Activated naive CD4-positive, alpha-beta T cell treated with anti-CD3 and anti-CD28 coated beads, Interleukin-2, amount 10 ng/mL, durations not matched to agents 7 days and 5 days (primary cell): ENCODE measurements at regions not wholly inside any gene's neighbourhood (a gene's known extent, or its start where the extent isn't known, plus 50 kb on each side); places are given as distances from the start of the nearest gene placed in this dataset.
"Not testable (repeated sequence)": the region's sequence is repeated elsewhere in the genome, so short reads cannot be mapped to it uniquely, and the experiment has no call there.

Source experiments
- CTCF ChIA-PET: fragments of 350-600 bp; sonication (Branson Sonifier 250); formaldehyde crosslinking; loops from one replicate; lab custom pipeline; 2021; ENCODE audit warnings: antibody characterized with exemption; lab: Charles Lee
- DNase-seq: peaks from one replicate; pipeline ENCODE4 v3.0.0-alpha.2; 2020
- H3K27ac Mint-ChIP-seq: one replicate; pipeline ENCODE4 v1.8.0; 2021; ENCODE audit warnings: mild to moderate bottlenecking, moderate library complexity, mixed read lengths
- H3K27me3 Mint-ChIP-seq: one replicate; pipeline ENCODE4 v1.8.0; 2021; ENCODE audit warnings: mild to moderate bottlenecking, mixed read lengths
- H3K36me3 Mint-ChIP-seq: one replicate; pipeline ENCODE4 v1.8.0; 2021; ENCODE audit warnings: mixed read lengths
- H3K4me1 Mint-ChIP-seq: one replicate; pipeline ENCODE4 v1.8.0; 2021; ENCODE audit warnings: mixed read lengths
- H3K4me3 Mint-ChIP-seq: one replicate; pipeline ENCODE4 v1.8.0; 2021; ENCODE audit warnings: mild to moderate bottlenecking, moderate library complexity, mixed read lengths
- H3K9me3 Mint-ChIP-seq: one replicate; pipeline ENCODE4 v1.8.0; 2021; ENCODE audit warnings: mixed read lengths

- Mint-ChIP-seq H3K27me3 (no peaks in the 10 kb centered on the region), H3K4me1 (no peaks in the 10 kb centered on the region), H3K36me3 (no peaks in the 10 kb centered on the region), H3K9me3 (no peaks in the 10 kb centered on the region), H3K4me3 (no peak overlapping the region), H3K27ac (no peak overlapping the region)
- CTCF ChIA-PET: no interaction called here
- no peak for DNase-seq
Observed at GRCh38 chr18:22601481-22601880, 183.8 kb upstream of the CTAGE1 start.

GRCh38 chr18:22602456-22602855 is 184.7 kb upstream of the CTAGE1 start:
- not testable (repeated sequence) for H3K27ac Mint-ChIP-seq

DNA sequence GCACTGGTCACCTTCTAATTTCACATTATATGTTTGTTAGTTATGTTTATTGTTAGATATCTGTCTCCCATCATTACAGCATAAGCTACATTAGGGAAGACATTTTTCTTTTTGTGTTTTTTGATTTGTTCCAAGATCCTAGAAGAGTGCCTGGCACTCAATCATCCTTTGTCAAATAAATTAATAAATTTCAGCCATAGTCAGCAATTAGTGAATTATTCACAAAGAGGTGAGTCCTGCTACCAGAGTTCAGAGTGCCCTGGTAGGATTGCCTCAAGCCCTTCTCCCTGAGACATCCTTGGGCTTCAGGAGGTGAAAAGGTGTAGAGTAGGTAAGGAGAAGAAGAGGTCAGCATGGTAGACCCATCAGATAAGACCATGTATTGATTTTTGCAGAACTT is 186.2 kb upstream of the CTAGE1 start:
- Mint-ChIP-seq H3K4me3 (no peak overlapping the region), H3K27me3 (peaks cover 3% of the 10 kb centered on the region), H3K9me3 (no peaks in the 10 kb centered on the region), H3K36me3 (no peaks in the 10 kb centered on the region), H3K4me1 (no peaks in the 10 kb centered on the region), H3K27ac (no peak overlapping the region)
- no peak for DNase-seq
- CTCF ChIA-PET: no interaction called here

More at GRCh38 chr18:22602456-22602855, 184.7 kb upstream of the CTAGE1 start:
- H3K9me3 Mint-ChIP-seq, H3K4me1 Mint-ChIP-seq, H3K4me3 Mint-ChIP-seq, H3K27me3 Mint-ChIP-seq, H3K36me3 Mint-ChIP-seq, CTCF ChIA-PET, DNase-seq: not testable (repeated sequence)

DNA sequence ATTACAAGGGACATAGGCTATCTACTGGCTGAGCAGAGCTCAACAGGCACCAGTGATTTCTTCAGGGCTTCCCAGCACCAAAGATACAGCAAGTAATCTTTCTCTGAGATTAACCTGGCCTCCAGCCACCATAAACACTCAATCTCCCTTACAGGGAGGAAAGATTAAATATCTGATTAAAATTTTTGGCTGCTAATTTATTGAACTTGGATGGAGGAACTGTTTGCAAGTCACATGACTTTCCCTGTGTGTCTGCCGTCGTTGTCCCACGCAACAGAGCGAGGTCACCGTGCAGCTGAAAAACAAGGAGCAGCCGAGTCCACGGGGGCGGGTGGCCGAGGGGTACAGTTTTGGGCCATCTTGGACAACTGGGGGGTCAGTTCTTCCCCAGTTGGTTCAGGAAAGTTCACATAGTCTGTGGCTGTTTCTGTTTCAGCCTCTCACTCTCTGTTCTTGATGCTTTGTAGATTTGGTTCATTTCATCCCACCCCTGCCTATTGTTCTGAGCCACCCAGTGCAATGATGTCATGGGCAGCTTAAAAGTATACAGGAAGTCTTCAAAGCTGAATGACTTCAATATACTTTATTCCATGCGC is 186.8 kb upstream of the CTAGE1 start:
- H3K36me3 Mint-ChIP-seq: no peaks in the 10 kb centered on the region
- H3K4me3 Mint-ChIP-seq: no peak overlapping the region
- no peaks in the 10 kb centered on the region for H3K4me1 Mint-ChIP-seq
- no peak for DNase-seq
- H3K27me3 Mint-ChIP-seq: peaks cover 3% of the 10 kb centered on the region
- no peaks in the 10 kb centered on the region for H3K9me3 Mint-ChIP-seq
- CTCF ChIA-PET: no interaction called here
- H3K27ac Mint-ChIP-seq: no peak overlapping the region

- H3K36me3 Mint-ChIP-seq: no peaks in the 10 kb centered on the region
- CTCF ChIA-PET: no interaction called here
- no peak for DNase-seq
- no peak overlapping the region for H3K27ac Mint-ChIP-seq
- H3K9me3 Mint-ChIP-seq: no peaks in the 10 kb centered on the region
- no peak overlapping the region for H3K4me3 Mint-ChIP-seq
- no peaks in the 10 kb centered on the region for H3K4me1 Mint-ChIP-seq
- peaks cover 3% of the 10 kb centered on the region for H3K27me3 Mint-ChIP-seq
Observed at GRCh38 chr18:22604986-22605421, 187.3 kb upstream of the CTAGE1 start.

DNA sequence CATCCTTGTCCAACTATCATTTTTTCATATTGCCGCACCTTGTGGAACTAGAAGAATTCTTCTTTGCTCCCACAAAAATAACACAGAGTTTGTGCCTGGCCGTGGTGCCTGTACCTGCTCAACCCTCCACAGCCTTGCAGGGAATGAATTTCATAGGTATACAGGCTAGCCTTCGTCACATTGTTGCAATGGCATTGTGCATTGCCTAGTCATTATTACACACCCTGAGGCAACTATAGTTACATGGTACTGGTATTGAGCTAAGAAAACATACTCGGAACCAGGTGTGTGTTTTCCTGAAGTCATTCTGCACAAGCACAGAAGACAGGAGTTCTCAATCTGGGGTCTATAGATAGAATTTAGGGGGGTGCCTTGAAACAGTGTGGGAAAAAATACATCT is 188.0 kb upstream of the CTAGE1 start:
- Mint-ChIP-seq H3K4me3 (no peak overlapping the region), H3K4me1 (no peaks in the 10 kb centered on the region), H3K27ac (no peak overlapping the region), H3K27me3 (peaks cover 3% of the 10 kb centered on the region), H3K36me3 (no peaks in the 10 kb centered on the region), H3K9me3 (no peaks in the 10 kb centered on the region)
- CTCF ChIA-PET: no interaction called here
- DNase-seq: no peak

DNA sequence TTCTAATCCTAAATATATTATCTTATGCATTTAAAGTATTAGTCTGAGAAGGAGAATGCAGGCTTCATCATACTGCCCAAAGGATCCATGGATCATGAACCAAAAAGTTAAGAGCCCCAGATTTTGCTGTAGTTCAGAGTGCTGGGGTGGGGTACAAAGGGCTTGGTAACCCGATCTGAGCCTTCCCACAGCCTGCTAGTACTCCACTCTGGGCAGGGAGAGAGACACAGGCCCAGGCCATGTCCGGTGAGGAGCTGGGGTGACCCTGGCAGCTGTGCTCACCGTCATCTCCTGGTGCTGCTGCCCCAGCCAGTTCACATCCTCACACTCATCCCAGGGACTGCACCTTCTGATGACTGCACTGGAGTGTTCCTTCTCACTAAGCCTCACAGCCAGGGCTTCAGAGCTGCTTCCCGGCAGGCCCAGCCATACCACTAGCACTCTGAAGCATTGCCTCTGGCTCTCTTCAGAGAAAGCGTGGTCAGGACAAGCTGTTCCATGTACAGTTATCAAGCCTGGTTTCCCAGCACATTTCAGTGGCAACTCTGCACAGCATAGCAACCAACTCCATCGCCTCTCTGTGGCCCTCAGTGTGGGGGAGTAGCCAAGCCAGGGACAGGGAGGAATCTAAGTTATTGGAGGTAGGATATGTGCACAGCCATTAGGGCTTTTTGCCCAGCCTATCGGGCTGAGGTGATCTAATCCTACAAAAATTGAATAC is 189.0 kb upstream of the CTAGE1 start:
- peaks cover 3% of the 10 kb centered on the region for H3K27me3 Mint-ChIP-seq
- no peak overlapping the region for H3K4me3 Mint-ChIP-seq
- CTCF ChIA-PET: no interaction called here
- H3K27ac Mint-ChIP-seq: no peak overlapping the region
- no peaks in the 10 kb centered on the region for H3K36me3 Mint-ChIP-seq
- DNase-seq: no peak
- no peaks in the 10 kb centered on the region for H3K9me3 Mint-ChIP-seq
- H3K4me1 Mint-ChIP-seq: no peaks in the 10 kb centered on the region

GRCh38 chr18:22607284-22607635 is 189.5 kb upstream of the CTAGE1 start:
- no peak overlapping the region for H3K27ac Mint-ChIP-seq
- H3K36me3 Mint-ChIP-seq: no peaks in the 10 kb centered on the region
- DNase-seq: no peak
- peaks cover 3% of the 10 kb centered on the region for H3K27me3 Mint-ChIP-seq
- no peaks in the 10 kb centered on the region for H3K4me1 Mint-ChIP-seq
- CTCF ChIA-PET: no interaction called here
- H3K9me3 Mint-ChIP-seq: no peaks in the 10 kb centered on the region
- H3K4me3 Mint-ChIP-seq: no peak overlapping the region

DNA sequence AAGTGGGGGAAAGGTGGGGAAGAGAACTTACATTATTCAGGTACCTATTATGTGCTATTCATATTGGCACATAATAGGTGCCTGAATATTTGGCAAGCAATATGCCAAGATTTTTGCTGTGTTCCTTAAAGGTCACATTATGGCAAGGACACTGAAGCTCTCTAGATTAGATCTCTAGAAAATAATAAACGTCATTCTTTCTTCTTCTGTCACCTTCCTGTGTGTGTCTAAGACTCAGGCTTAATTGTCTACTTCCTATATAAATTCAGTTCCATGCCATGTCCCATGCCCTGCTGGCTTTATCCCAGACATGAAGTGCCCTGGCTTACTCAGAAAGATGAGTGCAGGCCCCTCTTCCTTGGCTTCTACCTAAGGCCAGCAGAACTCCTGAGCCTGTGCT is 191.1 kb upstream of the CTAGE1 start:
- H3K27ac Mint-ChIP-seq: no peak overlapping the region
- CTCF ChIA-PET: no interaction called here
- no peak overlapping the region for H3K4me3 Mint-ChIP-seq
- no peaks in the 10 kb centered on the region for H3K9me3 Mint-ChIP-seq
- no peaks in the 10 kb centered on the region for H3K4me1 Mint-ChIP-seq
- H3K36me3 Mint-ChIP-seq: no peaks in the 10 kb centered on the region
- H3K27me3 Mint-ChIP-seq: peaks cover 3% of the 10 kb centered on the region
- no peak for DNase-seq

DNA sequence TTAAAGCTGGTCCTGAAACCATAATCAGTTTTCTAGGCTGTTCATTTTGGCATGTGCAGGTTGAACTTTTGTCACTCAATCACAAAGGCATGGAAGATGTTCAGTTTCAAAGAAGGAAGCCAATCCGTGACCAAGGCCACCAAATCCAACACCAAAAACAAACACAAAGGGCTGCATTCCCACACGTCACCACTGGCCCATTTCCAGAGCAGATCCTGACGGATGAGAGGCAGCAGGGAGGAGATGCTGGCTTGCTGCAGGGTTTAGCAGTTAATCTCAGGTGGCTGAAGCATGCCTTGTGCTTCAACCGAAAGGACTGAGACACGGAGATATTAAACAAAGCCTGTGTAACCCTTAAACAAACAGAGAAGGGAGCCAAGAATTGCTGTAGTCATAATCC is 191.9 kb upstream of the CTAGE1 start:
- H3K4me1 Mint-ChIP-seq: no peaks in the 10 kb centered on the region
- H3K36me3 Mint-ChIP-seq: no peaks in the 10 kb centered on the region
- no peak overlapping the region for H3K27ac Mint-ChIP-seq
- H3K4me3 Mint-ChIP-seq: no peak overlapping the region
- CTCF ChIA-PET: no interaction called here
- H3K9me3 Mint-ChIP-seq: no peaks in the 10 kb centered on the region
- DNase-seq: no peak
- H3K27me3 Mint-ChIP-seq: peaks cover 3% of the 10 kb centered on the region

- Mint-ChIP-seq H3K27me3 (no peaks in the 10 kb centered on the region), H3K9me3 (no peaks in the 10 kb centered on the region), H3K36me3 (no peaks in the 10 kb centered on the region), H3K27ac (no peak overlapping the region), H3K4me1 (no peaks in the 10 kb centered on the region), H3K4me3 (no peak overlapping the region)
- CTCF ChIA-PET: no interaction called here
- DNase-seq: no peak
Observed at GRCh38 chr18:22613058-22613690, 195.5 kb upstream of the CTAGE1 start.

- CTCF ChIA-PET: no interaction called here
- Mint-ChIP-seq H3K36me3 (no peaks in the 10 kb centered on the region), H3K27me3 (no peaks in the 10 kb centered on the region)
Observed at GRCh38 chr18:22613788-22614187, 196.1 kb upstream of the CTAGE1 start.

GRCh38 chr18:22623513-22623912 is 205.8 kb upstream of the CTAGE1 start:
- no peak for DNase-seq
- Mint-ChIP-seq H3K4me1 (no peaks in the 10 kb centered on the region), H3K27ac (no peak overlapping the region), H3K36me3 (no peaks in the 10 kb centered on the region), H3K27me3 (no peaks in the 10 kb centered on the region), H3K4me3 (no peak overlapping the region), H3K9me3 (no peaks in the 10 kb centered on the region)
- CTCF ChIA-PET: no interaction called here

More at GRCh38 chr18:22613788-22614187, 196.1 kb upstream of the CTAGE1 start:
- Mint-ChIP-seq H3K27ac (no peak overlapping the region), H3K4me1 (no peaks in the 10 kb centered on the region), H3K9me3 (no peaks in the 10 kb centered on the region), H3K4me3 (no peak overlapping the region)
- no peak for DNase-seq

GRCh38 chr18:22624176-22624575 is 206.5 kb upstream of the CTAGE1 start:
- Mint-ChIP-seq H3K4me1 (no peaks in the 10 kb centered on the region), H3K27me3 (no peaks in the 10 kb centered on the region), H3K4me3 (no peak overlapping the region), H3K27ac (no peak overlapping the region), H3K9me3 (no peaks in the 10 kb centered on the region), H3K36me3 (no peaks in the 10 kb centered on the region)
- DNase-seq: no peak
- CTCF ChIA-PET: no interaction called here

GRCh38 chr18:22625406-22625805 is 207.7 kb upstream of the CTAGE1 start:
- CTCF ChIA-PET: no interaction called here
- no peaks in the 10 kb centered on the region for H3K4me1 Mint-ChIP-seq
- no peaks in the 10 kb centered on the region for H3K36me3 Mint-ChIP-seq
- H3K27me3 Mint-ChIP-seq: no peaks in the 10 kb centered on the region
- no peak overlapping the region for H3K27ac Mint-ChIP-seq
- H3K9me3 Mint-ChIP-seq: no peaks in the 10 kb centered on the region
- H3K4me3 Mint-ChIP-seq: no peak overlapping the region
- DNase-seq: no peak
